ENCODE measurements at regions not wholly inside any gene's neighbourhood (a gene's known extent, or its start where the extent isn't known, plus 50 kb on each side); places are given as distances from the start of the nearest gene placed in this dataset.

DNA sequence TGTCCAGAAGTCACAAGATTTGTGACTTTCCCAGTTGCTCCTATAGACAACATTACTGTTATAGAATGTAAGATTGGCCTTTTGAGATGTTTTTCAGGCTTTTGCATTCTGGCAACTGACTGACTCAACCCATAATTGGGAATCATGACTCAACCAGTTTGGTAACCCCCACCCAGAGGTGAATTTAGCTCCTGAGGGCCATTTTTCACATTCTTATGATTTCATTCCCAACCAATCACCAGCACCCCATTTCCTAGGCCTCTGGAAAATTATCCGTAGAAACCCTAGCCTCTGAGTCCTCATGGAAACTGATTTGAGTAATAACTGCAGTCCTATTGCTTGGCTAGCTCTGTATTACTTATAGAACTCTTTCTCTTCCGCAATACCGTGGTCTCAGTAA is 626.0 kb upstream of the SEL1L start:
- no peaks in the 10 kb centered on the region for H3K4me1 ChIP-seq (ENCODE audit: control insufficient read depth in 1 of 2, extremely low read depth in 1 of 2, insufficient read depth in 2 of 2, low read length in 2 of 2)
- ChIA-PET POLR2A (no interaction called here), CTCF (no interaction called here)
- no peaks in the 10 kb centered on the region for H3K9me3 ChIP-seq
- Mint-ChIP-seq H3K4me3 (no peak overlapping the region), H3K9me3 (peaks cover 8 to 13% (median 9%) of the 10 kb centered on the region in 3 donors), H3K27ac (no peak overlapping the region), H3K4me1 (no peaks in the 10 kb centered on the region), H3K27me3 (no peaks in the 10 kb centered on the region), H3K36me3 (no peaks in the 10 kb centered on the region)
- H3K27me3 ChIP-seq (replicated peaks in 1 of 2; ENCODE audit: control insufficient read depth in 2 of 2, extremely low read depth in 1 of 2, insufficient read depth in 2 of 2, low read length in 1 of 2), result no peaks in the 10 kb centered on the region
- ATAC-seq (replicated peaks in 1 of 4) (no peak), DNase-seq (no peak)
- H3K36me3 ChIP-seq (ENCODE audit: control insufficient read depth in 2 of 2, extremely low read depth in 1 of 2, insufficient read depth in 1 of 2, low read length in 1 of 2), result no peaks in the 10 kb centered on the region
- no peak overlapping the region for H3K4me3 ChIP-seq (ENCODE audit: control insufficient read depth in 1 of 2, extremely low read depth in 1 of 2, low read length in 1 of 2)
- H3K27ac ChIP-seq (ENCODE audit: low read length), result no peak overlapping the region
- WGBS (ENCODE audit: insufficient coverage), result no CpG with 5 or more reads among the region's 3 CpGs

DNA sequence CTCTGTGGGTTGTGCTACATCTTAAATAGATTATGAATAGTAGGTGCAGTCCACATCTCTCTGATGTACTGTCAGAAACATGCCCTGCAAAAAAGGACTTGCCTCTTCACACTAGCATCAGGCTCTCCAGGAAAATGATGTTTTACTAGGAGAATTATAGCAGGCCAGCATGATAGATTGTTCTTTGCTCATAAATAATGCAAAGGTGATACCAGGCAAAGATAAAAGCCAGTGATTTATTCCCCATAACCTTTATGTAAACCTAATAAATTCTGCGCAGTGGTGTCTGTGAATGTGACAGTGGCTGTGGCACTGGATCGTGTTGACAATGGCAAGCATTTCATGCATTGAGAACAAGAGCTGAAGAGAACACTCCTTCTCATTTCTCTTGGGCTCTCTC is 646.5 kb upstream of the SEL1L start:
- CTCF ChIA-PET, result no interaction called here
- no CpG with 5 or more reads among the region's 2 CpGs for WGBS (ENCODE audit: insufficient coverage)
- no peaks in the 10 kb centered on the region for H3K4me1 ChIP-seq (ENCODE audit: control insufficient read depth in 1 of 2, extremely low read depth in 1 of 2, insufficient read depth in 2 of 2, low read length in 2 of 2)
- Mint-ChIP-seq H3K9me3 (peaks cover 12 to 18% (median 13%) of the 10 kb centered on the region in 3 donors), H3K27me3 (no peaks in the 10 kb centered on the region), H3K27ac (no peak overlapping the region), H3K4me3 (no peak overlapping the region), H3K36me3 (no peaks in the 10 kb centered on the region), H3K4me1 (no peaks in the 10 kb centered on the region)
- ATAC-seq (replicated peaks in 1 of 4) (no peak), DNase-seq (no peak)
- no peaks in the 10 kb centered on the region for H3K27me3 ChIP-seq (replicated peaks in 1 of 2; ENCODE audit: control insufficient read depth in 2 of 2, extremely low read depth in 1 of 2, insufficient read depth in 2 of 2, low read length in 1 of 2)
- POLR2A ChIA-PET, result no interaction called here
- no peak overlapping the region for H3K4me3 ChIP-seq (ENCODE audit: control insufficient read depth in 1 of 2, extremely low read depth in 1 of 2, low read length in 1 of 2)
- no peaks in the 10 kb centered on the region for H3K9me3 ChIP-seq
- H3K36me3 ChIP-seq (ENCODE audit: control insufficient read depth in 2 of 2, extremely low read depth in 1 of 2, insufficient read depth in 1 of 2, low read length in 1 of 2), result no peaks in the 10 kb centered on the region
- no peak overlapping the region for H3K27ac ChIP-seq (ENCODE audit: low read length)

DNA sequence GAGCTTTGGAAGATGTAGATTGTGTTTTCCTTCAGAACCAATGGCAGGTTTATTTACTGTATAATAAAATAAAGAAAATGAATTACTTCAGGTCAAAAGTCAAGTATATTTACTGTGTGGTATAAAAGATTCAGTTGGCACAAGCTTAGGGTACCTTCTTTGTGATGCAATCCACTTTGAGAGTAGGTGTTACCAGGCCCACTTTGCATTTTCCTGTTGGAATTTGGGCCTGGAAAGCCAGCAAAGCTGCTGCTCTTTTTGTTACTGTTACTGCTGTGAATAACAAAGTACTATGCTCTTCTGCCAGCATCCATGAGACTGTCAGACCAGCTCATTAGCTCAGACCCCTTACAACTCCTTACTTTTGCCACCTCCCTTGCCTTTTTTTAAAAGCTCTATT is 649.0 kb upstream of the SEL1L start:
- H3K27me3 Mint-ChIP-seq, result no peaks in the 10 kb centered on the region
- DNase-seq (no peak), ATAC-seq (replicated peaks in 1 of 4) (no peak)
- H3K36me3 Mint-ChIP-seq, result no peaks in the 10 kb centered on the region
- H3K9me3 Mint-ChIP-seq, result peaks cover 10 to 21% (median 12%) of the 10 kb centered on the region in 3 donors
- no peak overlapping the region for H3K27ac Mint-ChIP-seq
- H3K9me3 ChIP-seq, result no peaks in the 10 kb centered on the region
- POLR2A ChIA-PET, result no interaction called here
- H3K27me3 ChIP-seq (replicated peaks in 1 of 2; ENCODE audit: control insufficient read depth in 2 of 2, extremely low read depth in 1 of 2, insufficient read depth in 2 of 2, low read length in 1 of 2), result no peaks in the 10 kb centered on the region
- H3K4me1 Mint-ChIP-seq, result no peaks in the 10 kb centered on the region
- no peak overlapping the region for H3K4me3 ChIP-seq (ENCODE audit: control insufficient read depth in 1 of 2, extremely low read depth in 1 of 2, low read length in 1 of 2)
- CTCF ChIA-PET, result no interaction called here
- H3K4me1 ChIP-seq (ENCODE audit: control insufficient read depth in 1 of 2, extremely low read depth in 1 of 2, insufficient read depth in 2 of 2, low read length in 2 of 2), result no peaks in the 10 kb centered on the region
- no peak overlapping the region for H3K27ac ChIP-seq (ENCODE audit: low read length)
- no peak overlapping the region for H3K4me3 Mint-ChIP-seq
- H3K36me3 ChIP-seq (ENCODE audit: control insufficient read depth in 2 of 2, extremely low read depth in 1 of 2, insufficient read depth in 1 of 2, low read length in 1 of 2), result no peaks in the 10 kb centered on the region

DNA sequence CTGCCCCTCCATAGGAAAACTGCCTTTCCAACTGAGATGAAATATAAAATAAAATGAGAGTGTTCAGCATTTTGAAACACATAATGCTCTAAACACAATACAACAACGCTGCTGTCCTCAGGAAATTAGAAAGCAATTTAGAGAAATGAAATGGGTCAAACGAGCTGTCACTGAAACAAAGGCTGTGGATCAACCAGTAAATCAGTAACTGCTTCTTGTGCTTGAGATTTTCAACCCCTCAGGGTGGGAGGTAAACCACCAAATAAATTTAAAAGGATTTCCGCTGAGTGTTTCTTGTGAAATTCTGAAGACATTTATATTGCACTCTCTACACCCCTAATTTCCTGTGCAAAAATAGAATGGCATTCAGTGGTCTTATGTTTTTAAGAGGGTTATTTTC is 657.1 kb upstream of the SEL1L start:
- no peaks in the 10 kb centered on the region for H3K36me3 Mint-ChIP-seq
- H3K9me3 Mint-ChIP-seq, result peaks cover 7 to 21% (median 13%) of the 10 kb centered on the region in 3 donors
- ATAC-seq (replicated peaks in 1 of 4), result no peak
- peaks cover 3% of the 10 kb centered on the region for H3K9me3 ChIP-seq
- H3K4me3 Mint-ChIP-seq, result no peak overlapping the region
- H3K27me3 Mint-ChIP-seq, result no peaks in the 10 kb centered on the region
- H3K4me1 Mint-ChIP-seq, result no peaks in the 10 kb centered on the region
- no peak overlapping the region for H3K27ac ChIP-seq (ENCODE audit: low read length)
- WGBS (ENCODE audit: insufficient coverage), result no CpG with 5 or more reads among the region's 3 CpGs
- H3K4me1 ChIP-seq (ENCODE audit: control insufficient read depth in 1 of 2, extremely low read depth in 1 of 2, insufficient read depth in 2 of 2, low read length in 2 of 2), result no peaks in the 10 kb centered on the region
- no peak overlapping the region for H3K27ac Mint-ChIP-seq
- H3K36me3 ChIP-seq (ENCODE audit: control insufficient read depth in 2 of 2, extremely low read depth in 1 of 2, insufficient read depth in 1 of 2, low read length in 1 of 2), result no peaks in the 10 kb centered on the region
- DNase-seq, result no peak
- H3K4me3 ChIP-seq (ENCODE audit: control insufficient read depth in 1 of 2, extremely low read depth in 1 of 2, low read length in 1 of 2), result no peak overlapping the region
- POLR2A ChIA-PET, result no interaction called here
- H3K27me3 ChIP-seq (replicated peaks in 1 of 2; ENCODE audit: control insufficient read depth in 2 of 2, extremely low read depth in 1 of 2, insufficient read depth in 2 of 2, low read length in 1 of 2), result no peaks in the 10 kb centered on the region
- CTCF ChIA-PET, result no interaction called here

GRCh38 chr14:82192387-82192786 is 658.7 kb upstream of the SEL1L start:
- Mint-ChIP-seq H3K4me1 (no peaks in the 10 kb centered on the region), H3K4me3 (no peak overlapping the region), H3K27me3 (no peaks in the 10 kb centered on the region), H3K9me3 (peaks cover 6 to 15% (median 10%) of the 10 kb centered on the region in 3 donors), H3K27ac (no peak overlapping the region), H3K36me3 (no peaks in the 10 kb centered on the region)
- WGBS (ENCODE audit: insufficient coverage), result no CpG with 5 or more reads among the region's 2 CpGs
- no peaks in the 10 kb centered on the region for H3K4me1 ChIP-seq (ENCODE audit: control insufficient read depth in 1 of 2, extremely low read depth in 1 of 2, insufficient read depth in 2 of 2, low read length in 2 of 2)
- H3K36me3 ChIP-seq (ENCODE audit: control insufficient read depth in 2 of 2, extremely low read depth in 1 of 2, insufficient read depth in 1 of 2, low read length in 1 of 2), result no peaks in the 10 kb centered on the region
- DNase-seq (no peak), ATAC-seq (replicated peaks in 1 of 4) (no peak)
- no peak overlapping the region for H3K4me3 ChIP-seq (ENCODE audit: control insufficient read depth in 1 of 2, extremely low read depth in 1 of 2, low read length in 1 of 2)
- H3K27me3 ChIP-seq (replicated peaks in 1 of 2; ENCODE audit: control insufficient read depth in 2 of 2, extremely low read depth in 1 of 2, insufficient read depth in 2 of 2, low read length in 1 of 2), result no peaks in the 10 kb centered on the region
- no peak overlapping the region for H3K27ac ChIP-seq (ENCODE audit: low read length)
- CTCF ChIA-PET, result no interaction called here
- POLR2A ChIA-PET, result no interaction called here
- H3K9me3 ChIP-seq, result peaks cover 3% of the 10 kb centered on the region

GRCh38 chr14:82223276-82223675 is 689.6 kb upstream of the SEL1L start:
- POLR2A ChIA-PET, result no interaction called here
- ATAC-seq (replicated peaks in 1 of 4) (no peak), DNase-seq (no peak)
- no CpG with 5 or more reads among the region's 2 CpGs for WGBS (ENCODE audit: insufficient coverage)
- Histone ChIP-seq H3K9me3 (no peaks in the 10 kb centered on the region), H3K4me3 (ENCODE audit: control insufficient read depth in 1 of 2, extremely low read depth in 1 of 2, low read length in 1 of 2) (no peak overlapping the region), H3K36me3 (ENCODE audit: control insufficient read depth in 2 of 2, extremely low read depth in 1 of 2, insufficient read depth in 1 of 2, low read length in 1 of 2) (no peaks in the 10 kb centered on the region), H3K27ac (ENCODE audit: low read length) (no peak overlapping the region), H3K4me1 (ENCODE audit: control insufficient read depth in 1 of 2, extremely low read depth in 1 of 2, insufficient read depth in 2 of 2, low read length in 2 of 2) (no peaks in the 10 kb centered on the region), H3K27me3 (replicated peaks in 1 of 2; ENCODE audit: control insufficient read depth in 2 of 2, extremely low read depth in 1 of 2, insufficient read depth in 2 of 2, low read length in 1 of 2) (no peaks in the 10 kb centered on the region)
- Mint-ChIP-seq H3K4me3 (no peak overlapping the region), H3K9me3 (peaks cover 5 to 13% (median 12%) of the 10 kb centered on the region in 3 donors), H3K27me3 (no peaks in the 10 kb centered on the region), H3K27ac (no peak overlapping the region), H3K36me3 (no peaks in the 10 kb centered on the region), H3K4me1 (no peaks in the 10 kb centered on the region)
- CTCF ChIA-PET, result no interaction called here

DNA sequence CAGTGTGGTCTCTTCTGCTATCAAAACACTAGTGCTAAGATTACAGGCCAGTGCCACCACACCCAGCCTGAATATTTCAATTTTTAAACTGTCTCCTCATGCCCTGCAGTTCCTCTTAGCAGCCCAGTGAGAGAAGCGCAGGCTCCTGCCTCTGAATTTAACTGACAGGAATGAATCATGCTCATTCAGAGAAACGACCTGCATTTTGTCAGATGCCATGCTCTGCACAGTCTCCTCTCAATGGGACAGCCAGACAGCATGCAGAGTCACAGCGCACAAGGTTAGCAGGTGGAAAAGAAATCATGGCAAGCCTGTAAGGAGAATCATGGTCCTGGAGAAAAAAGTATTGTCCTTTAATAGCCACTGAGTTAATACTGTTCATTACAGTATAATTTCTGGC is 691.0 kb upstream of the SEL1L start:
- no peaks in the 10 kb centered on the region for H3K36me3 ChIP-seq (ENCODE audit: control insufficient read depth in 2 of 2, extremely low read depth in 1 of 2, insufficient read depth in 1 of 2, low read length in 1 of 2)
- Mint-ChIP-seq H3K4me1 (no peaks in the 10 kb centered on the region), H3K27ac (no peak overlapping the region), H3K27me3 (no peaks in the 10 kb centered on the region), H3K36me3 (no peaks in the 10 kb centered on the region), H3K4me3 (no peak overlapping the region), H3K9me3 (peaks cover 5 to 14% (median 13%) of the 10 kb centered on the region in 3 donors)
- H3K9me3 ChIP-seq, result no peaks in the 10 kb centered on the region
- no peaks in the 10 kb centered on the region for H3K4me1 ChIP-seq (ENCODE audit: control insufficient read depth in 1 of 2, extremely low read depth in 1 of 2, insufficient read depth in 2 of 2, low read length in 2 of 2)
- WGBS (ENCODE audit: insufficient coverage), result 63% methylated on average over 3 of the region's 3 CpGs
- no peak for ATAC-seq (replicated peaks in 1 of 4)
- DNase-seq, result no peak
- POLR2A ChIA-PET, result no interaction called here
- H3K4me3 ChIP-seq (ENCODE audit: control insufficient read depth in 1 of 2, extremely low read depth in 1 of 2, low read length in 1 of 2), result no peak overlapping the region
- H3K27me3 ChIP-seq (replicated peaks in 1 of 2; ENCODE audit: control insufficient read depth in 2 of 2, extremely low read depth in 1 of 2, insufficient read depth in 2 of 2, low read length in 1 of 2), result no peaks in the 10 kb centered on the region
- H3K27ac ChIP-seq (ENCODE audit: low read length), result no peak overlapping the region
- CTCF ChIA-PET, result no interaction called here
